Prostate gland (tissue), 2 donors: ENCODE measurements at regions not wholly inside any gene's neighbourhood (a gene's known extent, or its start where the extent isn't known, plus 50 kb on each side); places are given as distances from the start of the nearest gene placed in this dataset.

Source experiments
- DNase-seq: peaks from one replicate; pipeline ENCODE4 v3.0.0-alpha.2; 2019; ENCODE audit warnings: low spot score
- H3K27ac ChIP-seq, 2 donors: fragments of 200-600 bp; sonication (generic); 2 replicates each; pipeline ENCODE4 v1.5.1; 2017 to 2019
- H3K27me3 ChIP-seq: fragments of 200-600 bp; sonication (generic); replicated peaks from 2 replicates; pipeline ENCODE4 v1.5.1; 2019; ENCODE audit not compliant: insufficient read depth
- H3K36me3 ChIP-seq, 2 donors: fragments of 200-600 bp; sonication (generic); 1 replicate in 1 of 2; 2 replicates in 1 of 2; pipeline versions ENCODE4 v1.5.1 to v1.8.1; 2017 to 2019
- H3K4me1 ChIP-seq: fragments of 200-600 bp; sonication (generic); replicated peaks from 2 replicates; pipeline ENCODE4 v1.5.1; 2019
- H3K4me3 ChIP-seq, 2 donors: fragments of 200-600 bp; sonication (generic); 2 replicates each; pipeline ENCODE4 v1.5.1; 2017 to 2019
- H3K9me3 ChIP-seq: fragments of 200-600 bp; sonication (generic); 2 replicates; pipeline ENCODE4 v1.5.1; 2017
- POLR2A ChIP-seq: fragments of 450-650 bp; IDR thresholded peaks from one replicate; pipeline ENCODE4 v1.6.1; 2016; ENCODE audit warnings: antibody characterized with exemption, mild to moderate bottlenecking
- POLR2AphosphoS5 ChIP-seq: sonication (generic); formaldehyde crosslinking; IDR thresholded peaks from one replicate; pipeline ENCODE4 v1.6.1; 2017; ENCODE audit warnings: antibody characterized with exemption
- WGBS: methylation state at CpG from one replicate; pipeline ENCODE4 v1.1.5; 2018; 5-methylcytosine and 5-hydroxymethylcytosine counted together
- intact Hi-C: fragments of 100-400 bp; cut with DNase I; formaldehyde crosslinking; loops from one replicate; pipeline ENCODE4 v1.14.2; 2022
- TF ChIP-seq, protein P1 (sequence below), 4 experiments: fragments of 200-600 bp in 2 of 4; fragments of 450-650 bp in 2 of 4; sonication (generic) in 2 of 4; IDR thresholded peaks; 1 replicate in 3 of 4; 2 replicates in 1 of 4; pipeline ENCODE4 v1.5.1; 2016 to 2019; ENCODE audit warnings: antibody characterized with exemption in 4 of 4, mild to moderate bottlenecking in 2 of 4, moderate library complexity in 2 of 4

DNA sequence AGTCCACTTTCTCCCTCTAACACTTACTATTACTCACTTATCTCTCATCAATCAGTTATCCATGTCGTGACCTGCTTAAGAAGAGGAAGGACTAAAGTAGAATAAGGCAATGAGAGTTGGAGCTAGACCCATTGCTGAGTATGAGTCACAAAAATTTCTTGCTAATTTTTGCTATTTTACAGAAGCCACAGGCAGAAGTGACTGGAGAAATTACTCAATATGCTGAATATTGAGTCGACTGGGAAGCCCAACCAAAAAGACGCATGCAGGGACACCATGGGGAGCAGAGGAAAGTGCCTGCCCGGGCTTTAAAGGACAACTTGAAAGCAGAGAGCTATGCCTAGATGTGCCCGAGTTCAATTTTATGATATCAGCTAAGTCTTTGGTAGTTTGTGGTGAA is 115.4 kb upstream of the FOXG1 start:
- Histone ChIP-seq H3K27me3 (no peaks in the 10 kb centered on the region), H3K36me3 (no peaks in the 10 kb centered on the region), H3K9me3 (no peaks in the 10 kb centered on the region), H3K4me1 (no peaks in the 10 kb centered on the region), H3K4me3 (no peak overlapping the region), H3K27ac (no peak overlapping the region)
- TF ChIP-seq, protein P1, sequence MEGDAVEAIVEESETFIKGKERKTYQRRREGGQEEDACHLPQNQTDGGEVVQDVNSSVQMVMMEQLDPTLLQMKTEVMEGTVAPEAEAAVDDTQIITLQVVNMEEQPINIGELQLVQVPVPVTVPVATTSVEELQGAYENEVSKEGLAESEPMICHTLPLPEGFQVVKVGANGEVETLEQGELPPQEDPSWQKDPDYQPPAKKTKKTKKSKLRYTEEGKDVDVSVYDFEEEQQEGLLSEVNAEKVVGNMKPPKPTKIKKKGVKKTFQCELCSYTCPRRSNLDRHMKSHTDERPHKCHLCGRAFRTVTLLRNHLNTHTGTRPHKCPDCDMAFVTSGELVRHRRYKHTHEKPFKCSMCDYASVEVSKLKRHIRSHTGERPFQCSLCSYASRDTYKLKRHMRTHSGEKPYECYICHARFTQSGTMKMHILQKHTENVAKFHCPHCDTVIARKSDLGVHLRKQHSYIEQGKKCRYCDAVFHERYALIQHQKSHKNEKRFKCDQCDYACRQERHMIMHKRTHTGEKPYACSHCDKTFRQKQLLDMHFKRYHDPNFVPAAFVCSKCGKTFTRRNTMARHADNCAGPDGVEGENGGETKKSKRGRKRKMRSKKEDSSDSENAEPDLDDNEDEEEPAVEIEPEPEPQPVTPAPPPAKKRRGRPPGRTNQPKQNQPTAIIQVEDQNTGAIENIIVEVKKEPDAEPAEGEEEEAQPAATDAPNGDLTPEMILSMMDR (IDR thresholded peaks at IDR 0.05): no peak
- TF ChIP-seq POLR2A (no peak), POLR2AphosphoS5 (no peak)
- intact Hi-C loops: no loop called here
- DNase-seq: no peak
- 79% methylated on average over 5 of the region's 5 CpGs for WGBS

DNA sequence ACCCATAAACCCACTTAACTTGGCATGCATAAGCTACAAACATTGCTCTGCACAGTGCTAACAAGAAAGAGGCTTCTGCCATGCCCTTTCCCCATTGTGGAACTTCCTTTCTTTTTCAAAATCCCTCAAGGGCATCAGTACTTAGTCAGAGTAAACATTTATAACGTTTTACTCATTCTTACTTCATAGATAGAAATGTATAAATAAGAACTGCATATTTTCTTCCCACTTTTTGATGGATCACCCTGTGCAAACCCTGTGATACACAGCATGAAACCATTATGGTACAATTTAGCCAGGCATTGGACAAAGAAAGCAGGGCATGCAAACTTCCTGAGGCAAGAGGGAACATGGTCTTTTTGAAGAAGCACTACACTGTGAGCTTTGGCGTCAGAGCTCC is 113.8 kb upstream of the FOXG1 start:
- Histone ChIP-seq H3K27me3 (no peaks in the 10 kb centered on the region), H3K27ac (no peak overlapping the region), H3K4me1 (no peaks in the 10 kb centered on the region), H3K9me3 (no peaks in the 10 kb centered on the region), H3K4me3 (no peak overlapping the region), H3K36me3 (no peaks in the 10 kb centered on the region)
- DNase-seq: no peak
- intact Hi-C loops: no loop called here
- no peak for TF ChIP-seq POLR2AphosphoS5
- TF ChIP-seq, protein P1 (IDR thresholded peaks at IDR 0.05): no peak
- TF ChIP-seq POLR2A: no peak
- 29% methylated on average over 2 of the region's 2 CpGs for WGBS

DNA sequence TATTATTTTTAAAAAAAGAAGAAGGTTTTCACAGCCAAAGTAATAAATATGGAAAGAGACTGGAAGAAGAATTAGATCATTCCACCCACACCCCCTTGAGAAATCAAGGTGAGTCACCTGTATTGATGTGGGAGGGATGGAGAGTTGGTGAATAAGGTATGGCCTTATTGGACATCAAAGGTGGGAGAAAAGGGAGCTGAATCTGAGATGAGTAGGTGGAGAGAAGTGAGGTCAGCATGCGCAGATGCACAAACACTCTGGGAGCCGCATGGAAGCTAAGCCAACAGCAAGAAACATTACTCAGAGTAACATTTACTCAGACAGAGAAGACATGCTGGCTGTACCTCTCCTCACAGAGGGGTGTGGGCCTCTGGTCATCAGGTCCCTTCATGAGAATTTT is 113.1 kb upstream of the FOXG1 start:
- whole genome bisulfite sequencing: 92% methylated on average over 2 of the region's 2 CpGs
- Histone ChIP-seq H3K27ac (no peak overlapping the region), H3K4me3 (no peak overlapping the region), H3K27me3 (no peaks in the 10 kb centered on the region), H3K9me3 (no peaks in the 10 kb centered on the region), H3K4me1 (no peaks in the 10 kb centered on the region), H3K36me3 (no peaks in the 10 kb centered on the region)
- intact Hi-C loops: no loop called here
- TF ChIP-seq, protein P1 (IDR thresholded peaks at IDR 0.05): no peak
- TF ChIP-seq POLR2A: no peak
- no peak for TF ChIP-seq POLR2AphosphoS5
- DNase-seq: no peak

DNA sequence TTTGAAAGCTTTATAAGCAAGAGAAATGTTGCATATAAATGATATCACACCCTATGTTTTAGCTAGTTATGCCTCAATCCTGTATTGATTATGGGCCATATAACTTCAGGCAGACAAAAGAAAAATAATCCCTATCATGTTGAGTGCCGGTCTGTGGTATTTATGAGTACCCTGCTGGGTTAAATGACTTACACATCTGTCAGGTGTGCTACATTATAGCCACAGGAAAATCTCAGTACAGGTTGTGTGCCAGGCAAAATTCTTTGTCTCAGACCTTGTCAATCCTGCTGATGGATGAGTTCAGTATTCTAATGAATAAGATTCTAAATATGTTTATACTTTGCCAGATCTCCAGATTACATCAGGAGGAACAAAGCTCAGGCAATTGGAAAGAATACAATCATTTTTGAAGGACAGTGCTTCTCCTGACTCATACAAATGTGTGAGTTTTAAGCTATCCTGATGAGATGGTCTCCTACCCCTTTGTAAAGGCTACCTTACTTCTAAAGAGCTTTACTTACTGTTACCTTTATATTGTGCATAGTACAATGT is 109.8 kb upstream of the FOXG1 start:
- Histone ChIP-seq H3K36me3 (no peaks in the 10 kb centered on the region), H3K27ac (no peak overlapping the region), H3K4me3 (no peak overlapping the region), H3K4me1 (no peaks in the 10 kb centered on the region), H3K9me3 (no peaks in the 10 kb centered on the region), H3K27me3 (no peaks in the 10 kb centered on the region)
- intact Hi-C loops: no loop called here
- no peak for DNase-seq
- TF ChIP-seq, protein P1 (IDR thresholded peaks at IDR 0.05): no peak
- TF ChIP-seq POLR2A: no peak
- no peak for TF ChIP-seq POLR2AphosphoS5
- 29% methylated on average over 1 of the region's 1 CpG for WGBS

DNA sequence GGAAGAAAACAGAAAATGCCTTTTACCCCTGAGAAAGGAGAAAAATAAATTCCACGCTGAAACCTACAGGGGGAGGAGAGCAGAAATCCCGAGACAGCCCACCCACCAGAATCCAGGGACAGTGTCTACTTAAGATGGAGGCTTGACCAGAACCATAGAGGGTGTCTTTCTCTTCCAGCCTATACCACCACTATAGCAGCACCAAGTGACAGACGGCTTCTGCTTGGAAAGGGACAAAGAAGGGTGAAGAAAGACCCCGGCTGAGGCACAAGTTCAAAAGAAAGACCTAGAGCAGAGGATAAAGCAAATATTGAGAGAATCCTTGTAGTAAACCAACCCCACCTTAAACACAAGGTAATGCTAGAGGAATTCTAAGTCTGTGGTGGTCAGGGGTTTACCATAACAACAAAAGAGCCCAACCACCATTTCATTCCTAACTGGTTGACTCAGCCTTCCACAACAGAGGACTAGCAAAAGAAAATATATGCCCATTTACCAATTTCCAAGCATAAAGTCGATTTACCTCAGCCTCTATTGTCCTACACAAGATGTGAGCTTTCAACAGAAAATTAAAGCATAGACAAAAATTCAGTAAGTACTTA is 105.3 kb upstream of the FOXG1 start:
- no peaks in the 10 kb centered on the region for H3K27me3 ChIP-seq
- intact Hi-C loops: no loop called here
- H3K36me3 ChIP-seq: no peaks in the 10 kb centered on the region
- DNase-seq: no peak
- H3K4me1 ChIP-seq: no peaks in the 10 kb centered on the region
- TF ChIP-seq POLR2A: no peak
- TF ChIP-seq POLR2AphosphoS5: no peak
- TF ChIP-seq, protein P1 (IDR thresholded peaks at IDR 0.05): no peak
- no peaks in the 10 kb centered on the region for H3K9me3 ChIP-seq
- H3K27ac ChIP-seq: no peak overlapping the region
- H3K4me3 ChIP-seq: no peak overlapping the region
- 43% methylated on average over 5 of the region's 5 CpGs for WGBS
